IMR-90 (cell line): ENCODE measurements at regions not wholly inside any gene's neighbourhood (a gene's known extent, or its start where the extent isn't known, plus 50 kb on each side); places are given as distances from the start of the nearest gene placed in this dataset.

Experiments used
- ATAC-seq: fragments of 200-7000 bp; cut with Tn5 transposase; 2 replicates; pipeline ENCODE4 v1.9.1; 2020; ENCODE audit warnings: low read depth, mild to moderate bottlenecking, moderate library complexity
- BruUV-seq: library from RNA; stranded (reverse); fragments of 400-500 nt; replicated peaks from 2 replicates; lab custom pipeline; 2021; lab: Mats Ljungman, UMichigan
- CTCF ChIA-PET: fragments of 300-600 bp; formaldehyde crosslinking; extraction: SDS; loops from one replicate; lab custom pipeline; 2021; ENCODE audit warnings: antibody characterized with exemption; lab: Yijun Ruan, JAX
- POLR2A ChIA-PET: fragments of 300-600 bp; sonication (Branson Sonifier 250); formaldehyde crosslinking; loops from one replicate; lab custom pipeline; 2022; ENCODE audit warnings: antibody characterized with exemption; ENCODE audit not compliant: unreplicated experiment; lab: Charles Lee
- DNase-seq: peaks from one replicate; pipeline ENCODE4 v3.0.0; 2013
- H2AFZ ChIP-seq: replicated peaks from 2 replicates; pipeline ENCODE3; 2013; ENCODE audit warnings: low read length, mild to moderate bottlenecking; ENCODE audit not compliant: poor library complexity
- H2AK5ac ChIP-seq: 2 replicates; pipeline ENCODE4 v1.6.1; 2013; ENCODE audit warnings: low read depth, low read length, inconsistent platforms
- H2AK9ac ChIP-seq: replicated peaks from 2 replicates; pipeline ENCODE3; 2013; ENCODE audit warnings: mild to moderate bottlenecking, low read depth, low read length, moderate library complexity; ENCODE audit not compliant: poor library complexity
- H2BK120ac ChIP-seq: 2 replicates; pipeline ENCODE4 v1.6.1; 2013; ENCODE audit warnings: low read depth, low read length, inconsistent platforms
- H2BK15ac ChIP-seq: 3 replicates; pipeline ENCODE4 v1.6.1; 2013; ENCODE audit warnings: low read depth, low read length, inconsistent platforms
- H2BK20ac ChIP-seq: 2 replicates; pipeline ENCODE4 v1.6.1; 2013; ENCODE audit warnings: low read depth, mild to moderate bottlenecking, inconsistent platforms, low read length, moderate library complexity
- H2BK5ac ChIP-seq: 2 replicates; pipeline ENCODE4 v1.6.1; 2013; ENCODE audit warnings: mild to moderate bottlenecking, low read depth, low read length, inconsistent platforms; ENCODE audit not compliant: poor library complexity, severe bottlenecking
- H3K14ac ChIP-seq: replicated peaks from 2 replicates; pipeline ENCODE4 v1.6.1; 2013; ENCODE audit warnings: low read depth, low read length, inconsistent platforms
- H3K18ac ChIP-seq: 2 replicates; pipeline ENCODE4 v1.6.1; 2013; ENCODE audit warnings: low read depth, low read length, control low read depth
- H3K23ac ChIP-seq: 2 replicates; pipeline ENCODE4 v1.6.1; 2013; ENCODE audit warnings: low read depth, low read length, inconsistent platforms
- H3K27ac ChIP-seq: 2 replicates; pipeline ENCODE4 v1.5.1; 2013; ENCODE audit warnings: mild to moderate bottlenecking, control low read depth, low read length; ENCODE audit not compliant: insufficient read depth
- H3K27me3 ChIP-seq: 2 replicates; pipeline ENCODE4 v1.6.1; 2013; ENCODE audit warnings: low read length; ENCODE audit not compliant: control insufficient read depth, insufficient read depth
- H3K36me3 ChIP-seq: 2 replicates; pipeline ENCODE4 v1.6.1; 2013; ENCODE audit warnings: low read length, mixed read lengths; ENCODE audit not compliant: control insufficient read depth, insufficient read depth
- H3K4ac ChIP-seq: 2 replicates; pipeline ENCODE4 v1.6.1; 2013; ENCODE audit warnings: low read depth, low read length, inconsistent platforms
- H3K4me1 ChIP-seq: 2 replicates; pipeline ENCODE4 v1.6.1; 2013; ENCODE audit warnings: low read length, mixed read lengths; ENCODE audit not compliant: control insufficient read depth, insufficient read depth
- H3K4me2 ChIP-seq: 2 replicates; pipeline ENCODE4 v1.6.1; 2013; ENCODE audit warnings: low read depth, mild to moderate bottlenecking, control low read depth, low read length, moderate library complexity
- H3K4me3 ChIP-seq: 2 replicates; pipeline ENCODE4 v1.5.1; 2013; ENCODE audit warnings: low read depth, mild to moderate bottlenecking, control low read depth, low read length, moderate library complexity; ENCODE audit not compliant: insufficient read depth
- H3K56ac ChIP-seq: 2 replicates; pipeline ENCODE4 v1.6.1; 2013; ENCODE audit warnings: low read length, inconsistent platforms; ENCODE audit not compliant: insufficient read depth; ENCODE audit errors: extremely low read depth
- H3K79me1 ChIP-seq, 2 experiments: 2 replicates each; pipeline ENCODE4 v1.6.1; 2013; ENCODE audit warnings: low read length in 2 of 2, inconsistent platforms in 1 of 2, low read depth in 1 of 2
- H3K9ac ChIP-seq: 2 replicates; pipeline ENCODE4 v1.6.1; 2013; ENCODE audit warnings: low read depth, low read length, control low read depth
- H3K9me1 ChIP-seq: 2 replicates; pipeline ENCODE4 v1.6.1; 2013; ENCODE audit warnings: low read length, inconsistent platforms; ENCODE audit not compliant: insufficient read depth
- H3K9me3 ChIP-seq: 2 replicates; pipeline ENCODE4 v1.6.1; 2013; ENCODE audit warnings: low read length; ENCODE audit not compliant: control insufficient read depth, insufficient read depth
- H4K20me1 ChIP-seq: 2 replicates; pipeline ENCODE4 v1.6.1; 2013; ENCODE audit warnings: low read length, inconsistent platforms; ENCODE audit not compliant: insufficient read depth
- H4K5ac ChIP-seq: 2 replicates; pipeline ENCODE4 v1.6.1; 2013; ENCODE audit warnings: mild to moderate bottlenecking, low read depth, low read length, control low read depth
- H4K8ac ChIP-seq, 2 experiments: 2 replicates each; pipeline ENCODE4 v1.6.1; 2013; ENCODE audit warnings: low read depth in 2 of 2, low read length in 2 of 2, control low read depth in 1 of 2, inconsistent platforms in 1 of 2
- H4K91ac ChIP-seq: 2 replicates; pipeline ENCODE4 v1.6.1; 2013; ENCODE audit warnings: low read depth, low read length, inconsistent platforms; ENCODE audit not compliant: insufficient read depth
- CEBPB ChIP-seq: IDR thresholded peaks from 2 replicates; pipeline ENCODE4 v1.6.1; 2012; ENCODE audit warnings: low read depth, low read length, improper control_type of control experiment
- WGBS, 2 experiments: methylation state at CpG; one replicate each; pipeline versions ENCODE4 v1.1.5 to v1.1.7; 2013; ENCODE audit warnings: missing lambda C conversion rate in 2 of 2; ENCODE audit not compliant: insufficient read length in 1 of 2; ENCODE audit errors: extremely low coverage in 2 of 2; 5-methylcytosine and 5-hydroxymethylcytosine counted together
- dilution Hi-C: fragments of 300-500 bp; cut with HindIII; formaldehyde crosslinking; loops from one replicate; pipeline ENCODE4 v1.14.3; 2018; ENCODE audit warnings: low sequenced_read_pairs; ENCODE audit not compliant: unreplicated experiment
- in situ Hi-C: fragments of 300-500 bp; cut with MboI; formaldehyde crosslinking; loops from 3 replicates; pipeline ENCODE4 v1.14.3; 2019; ENCODE audit warnings: low sequenced_read_pairs, inconsistent platforms, mixed read lengths
- intact Hi-C: fragments of 100-400 bp; cut with micrococcal nuclease; formaldehyde crosslinking; loops from 2 replicates; pipeline ENCODE4 v1.10.0; 2022
- TF ChIP-seq, protein P1 (sequence below): fragments of 150-350 bp; IDR thresholded peaks from 2 replicates; pipeline ENCODE4 v1.6.1; 2017; ENCODE audit warnings: mild to moderate bottlenecking, antibody characterized with exemption, low read length, low read depth

DNA sequence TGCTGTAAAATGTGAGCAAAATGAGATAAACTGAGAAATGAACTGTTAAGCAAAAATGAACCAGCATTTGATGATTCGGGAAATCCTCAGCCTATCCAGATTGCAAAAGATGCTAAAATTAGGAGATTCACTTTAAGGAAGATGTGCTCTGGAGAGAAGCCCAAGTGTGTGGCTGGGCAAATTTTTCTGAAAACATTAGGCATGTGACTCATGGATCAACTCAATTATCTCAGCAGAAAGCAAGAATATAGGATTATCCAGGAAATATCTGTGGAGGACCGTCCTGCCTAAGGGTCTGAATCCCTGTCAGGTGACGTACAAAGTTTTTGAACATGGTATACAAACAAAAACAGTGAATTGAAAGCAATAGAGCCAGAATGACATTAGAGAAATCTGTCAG lies 1268.3 kb upstream of the TMEFF2 start:
- H4K5ac ChIP-seq, result no peak overlapping the region
- H4K91ac ChIP-seq, result no peak overlapping the region
- no peak overlapping the region for H2BK20ac ChIP-seq
- BruUV-seq, result no TSS peak
- in situ Hi-C loops (no loop called here), dilution Hi-C loops (no loop called here), intact Hi-C loops (no loop called here)
- H3K4me2 ChIP-seq, result no peak overlapping the region
- H2AK9ac ChIP-seq, result no peak overlapping the region
- no peak overlapping the region for H3K14ac ChIP-seq
- no peak overlapping the region for H3K27ac ChIP-seq
- H3K9me1 ChIP-seq, result no peaks in the 10 kb centered on the region
- ChIA-PET POLR2A (no interaction called here), CTCF (no interaction called here)
- peaks cover 5% of the 10 kb centered on the region for H3K9me3 ChIP-seq
- H3K36me3 ChIP-seq, result no peaks in the 10 kb centered on the region
- no peaks in the 10 kb centered on the region for H4K20me1 ChIP-seq
- H3K56ac ChIP-seq, result no peak overlapping the region
- no peaks in the 10 kb centered on the region for H3K79me1 ChIP-seq
- no CpG with 5 or more reads among the region's 3 CpGs for WGBS, 2 experiments
- no peak overlapping the region for H2BK120ac ChIP-seq
- H3K27me3 ChIP-seq, result no peaks in the 10 kb centered on the region
- H3K23ac ChIP-seq, result no peak overlapping the region
- H2AK5ac ChIP-seq, result no peak overlapping the region
- H3K4me1 ChIP-seq, result no peaks in the 10 kb centered on the region
- no peak overlapping the region for H3K4me3 ChIP-seq
- no peak overlapping the region for H3K9ac ChIP-seq
- DNase-seq (no peak), ATAC-seq (no peak)
- no peak overlapping the region for H3K4ac ChIP-seq
- no peak overlapping the region for H4K8ac ChIP-seq
- no peak overlapping the region for H2AFZ ChIP-seq
- H2BK15ac ChIP-seq, result no peak overlapping the region
- no peak overlapping the region for H2BK5ac ChIP-seq
- no peak overlapping the region for H3K18ac ChIP-seq
- no peak for TF ChIP-seq CEBPB
- TF ChIP-seq, protein P1, sequence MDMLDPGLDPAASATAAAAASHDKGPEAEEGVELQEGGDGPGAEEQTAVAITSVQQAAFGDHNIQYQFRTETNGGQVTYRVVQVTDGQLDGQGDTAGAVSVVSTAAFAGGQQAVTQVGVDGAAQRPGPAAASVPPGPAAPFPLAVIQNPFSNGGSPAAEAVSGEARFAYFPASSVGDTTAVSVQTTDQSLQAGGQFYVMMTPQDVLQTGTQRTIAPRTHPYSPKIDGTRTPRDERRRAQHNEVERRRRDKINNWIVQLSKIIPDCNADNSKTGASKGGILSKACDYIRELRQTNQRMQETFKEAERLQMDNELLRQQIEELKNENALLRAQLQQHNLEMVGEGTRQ, result no peak
